Astrocyte (in vitro differentiated cells and primary cell): ENCODE measurements at regions not wholly inside any gene's neighbourhood (a gene's known extent, or its start where the extent isn't known, plus 50 kb on each side); places are given as distances from the start of the nearest gene placed in this dataset.

Source experiments
- CTCF ChIP-seq: IDR thresholded peaks from 2 replicates; pipeline ENCODE4 v1.5.1; 2011; ENCODE audit warnings: low read depth, mild to moderate bottlenecking, inconsistent platforms, low read length, moderate library complexity; ENCODE audit not compliant: insufficient read depth
- EZH2 ChIP-seq: IDR thresholded peaks from 2 replicates; pipeline ENCODE4 v1.6.1; 2012; ENCODE audit warnings: mild to moderate bottlenecking, low read length, inconsistent platforms; ENCODE audit not compliant: insufficient read depth

- TF ChIP-seq EZH2 (no peak), CTCF (no peak)
These were observed 126.8 kb downstream of the SPATA31D1 start for GRCh38 chr9:82115331-82115730.
